GM12878 (cell line): ENCODE measurements at regions not wholly inside any gene's neighbourhood (a gene's known extent, or its start where the extent isn't known, plus 50 kb on each side); places are given as distances from the start of the nearest gene placed in this dataset.

Source experiments
- E2F8 ChIP-seq: fragments of 450-650 bp; IDR thresholded peaks from 2 replicates; pipeline ENCODE4 v1.6.1; 2018; ENCODE audit warnings: mild to moderate bottlenecking, low read depth, moderate library complexity; ENCODE audit not compliant: partially characterized antibody
- EGR1 ChIP-seq, 2 experiments: IDR thresholded peaks; 1 replicate in 1 of 2; 2 replicates in 1 of 2; pipeline ENCODE4 v1.6.1; 2011 to 2012; ENCODE audit warnings: low read depth in 2 of 2, low read length in 2 of 2, borderline replicate concordance in 1 of 2, mild to moderate bottlenecking in 1 of 2, moderate library complexity in 1 of 2
- EP300 ChIP-seq, 2 experiments: fragments of 150-350 bp in 1 of 2; IDR thresholded peaks; 2 replicates each; pipeline ENCODE4 v1.6.1; 2011 to 2012; ENCODE audit warnings: low read depth in 2 of 2, low read length in 2 of 2, borderline replicate concordance in 1 of 2, improper control_type of control experiment in 1 of 2, inconsistent platforms in 1 of 2; ENCODE audit not compliant: control insufficient read depth in 1 of 2
- EZH2 ChIP-seq: IDR thresholded peaks from 2 replicates; pipeline ENCODE4 v1.6.1; 2012; ENCODE audit warnings: low read depth, mild to moderate bottlenecking, control low read depth, inconsistent platforms, low read length, borderline replicate concordance; ENCODE audit not compliant: control insufficient read depth
- IKZF1 ChIP-seq: fragments of 450-650 bp; conservative IDR thresholded peaks from 2 replicates; pipeline ENCODE4 v1.6.1; 2017; ENCODE audit warnings: antibody characterized with exemption, mild to moderate bottlenecking
- MXI1 ChIP-seq: fragments of 150-350 bp; IDR thresholded peaks from 2 replicates; pipeline ENCODE4 v1.6.1; 2011; ENCODE audit warnings: low read depth, mild to moderate bottlenecking, inconsistent platforms, low read length, improper control_type of control experiment
- NBN ChIP-seq: fragments of 450-650 bp; IDR thresholded peaks from 2 replicates; pipeline ENCODE4 v1.6.1; 2016
- POLR2A ChIP-seq: IDR thresholded peaks from 2 replicates; pipeline ENCODE4 v1.6.1; 2011; ENCODE audit warnings: low read depth, mild to moderate bottlenecking, low read length
- POLR2AphosphoS5 ChIP-seq: IDR thresholded peaks from 2 replicates; pipeline ENCODE4 v1.6.1; 2011; ENCODE audit warnings: mild to moderate bottlenecking, low read length, inconsistent platforms
- USF2 ChIP-seq: IDR thresholded peaks from 2 replicates; pipeline ENCODE4 v1.6.1; 2011; ENCODE audit warnings: low read depth, low read length, improper control_type of control experiment, borderline replicate concordance

- no peak for TF ChIP-seq MXI1
- no peak for TF ChIP-seq POLR2AphosphoS5
- no peak for TF ChIP-seq NBN
- no peak for TF ChIP-seq EGR1 (IDR thresholded peaks at IDR 0.05; ENCODE audit: borderline replicate concordance in 1 of 2, low read depth in 2 of 2, low read length in 2 of 2)
- TF ChIP-seq E2F8 = no peak
- no peak for TF ChIP-seq USF2
- TF ChIP-seq IKZF1 = no peak
- TF ChIP-seq EZH2 = no peak
- TF ChIP-seq POLR2A = no peak
- TF ChIP-seq EP300 (IDR thresholded peaks at IDR 0.05; ENCODE audit: borderline replicate concordance in 1 of 2, control insufficient read depth in 1 of 2, low read depth in 2 of 2, low read length in 2 of 2) = no peak
Observed at GRCh38 chr10:83612746-83613145, 526.6 kb upstream of the GHITM start.
